ENCODE measurements at regions not wholly inside any gene's neighbourhood (a gene's known extent, or its start where the extent isn't known, plus 50 kb on each side); places are given as distances from the start of the nearest gene placed in this dataset.

GRCh38 chr14:39827901-39828655, 395.8 kb upstream of the FBXO33 start (continued):
- TF ChIP-seq CTCF (IDR thresholded peaks at IDR 0.05 in 2 of 3, conservative IDR thresholded peaks at IDR 0.05 in 1 of 3; ENCODE audit: borderline replicate concordance in 1 of 3, insufficient read depth in 1 of 3, low read depth in 2 of 3, low read length in 2 of 3) = no peak
- TF ChIP-seq ELF1 (IDR thresholded peaks at IDR 0.05; ENCODE audit: borderline replicate concordance, low read depth) = no peak
- TF ChIP-seq ATF3 (IDR thresholded peaks at IDR 0.05) = no peak

- intact Hi-C loops (cut with micrococcal nuclease) = no loop called here
- CTCF ChIA-PET = no interaction called here
These were observed 380.5 kb upstream of the FBXO33 start for GRCh38 chr14:39812532-39813320.

More at GRCh38 chr14:39812532-39813320, 380.5 kb upstream of the FBXO33 start:
- Histone ChIP-seq H3K9me3 (ENCODE audit: control insufficient read depth in 1 of 2, insufficient read depth in 1 of 2, low read depth in 1 of 2, low read length in 2 of 2) (no peaks in the 10 kb centered on the region), H3K4me1 (ENCODE audit: control insufficient read depth in 1 of 2, insufficient read depth in 2 of 2, low read length in 2 of 2) (no peaks in the 10 kb centered on the region), H3K27me3 (ENCODE audit: insufficient read depth, low read length) (no peaks in the 10 kb centered on the region), H3K36me3 (ENCODE audit: control insufficient read depth in 1 of 2, insufficient read depth in 2 of 2, low read length in 2 of 2) (no peaks in the 10 kb centered on the region), H3K9ac (ENCODE audit: low read length) (no peak overlapping the region), H3K4me3 (replicated peaks in 1 of 2; ENCODE audit: low read depth in 1 of 2, low read length in 2 of 2) (no peak overlapping the region), H3K9me2 (ENCODE audit: insufficient read depth) (no peaks in the 10 kb centered on the region), H3K4me2 (ENCODE audit: low read length) (no peak overlapping the region), H2AFZ (ENCODE audit: low read depth, low read length, poor library complexity, severe bottlenecking) (no peak overlapping the region), H3K79me2 (ENCODE audit: insufficient read depth, low read length) (no peaks in the 10 kb centered on the region), H3K27ac (ENCODE audit: low read depth, low read length) (no peak overlapping the region), H4K20me1 (ENCODE audit: insufficient read depth) (no peaks in the 10 kb centered on the region)
- DNase-seq (ENCODE audit: low read depth, low spot score) = no peak
- RAD21 ChIA-PET (ENCODE audit: low non-redundant PET in 1 of 2, low total read pairs in 2 of 2, uncharacterized antibody in 2 of 2, unreplicated experiment in 2 of 2) = no interaction called here
- ATAC-seq = no peak
- TF ChIP-seq FOSL1 (IDR thresholded peaks at IDR 0.05; ENCODE audit: low read depth) = no peak
- no peak for TF ChIP-seq EGR1 (IDR thresholded peaks at IDR 0.05; ENCODE audit: low read depth)
- BruUV-seq (replicated peaks) = no TSS peak
- POLR2A ChIA-PET = no interaction called here
